A549 (cell line): ENCODE measurements at regions not wholly inside any gene's neighbourhood (a gene's known extent, or its start where the extent isn't known, plus 50 kb on each side); places are given as distances from the start of the nearest gene placed in this dataset.

Experiments
- CHD4 ChIP-seq: fragments of 200-600 bp; sonication (generic); IDR thresholded peaks from 2 replicates; pipeline ENCODE4 v1.6.1; 2016; ENCODE audit warnings: antibody characterized with exemption, mild to moderate bottlenecking, borderline replicate concordance
- FOSL2 ChIP-seq, 2 experiments: fragments of 450-650 bp in 1 of 2; fragments of >200 bp in 1 of 2; sonication (Bioruptor Twin) in 1 of 2; formaldehyde crosslinking; IDR thresholded peaks; 2 replicates each; pipeline versions ENCODE4 v1.5.0 to v1.6.1; 2016 to 2020; ENCODE audit warnings: mild to moderate bottlenecking in 1 of 2, moderate library complexity in 1 of 2
- JUN ChIP-seq, 2 experiments: fragments of >200 bp; sonication (Bioruptor Twin); formaldehyde crosslinking; IDR thresholded peaks; 2 replicates in 1 of 2; 3 replicates in 1 of 2; pipeline ENCODE4 v1.6.1; 2016 to 2017
- KDM1A ChIP-seq: fragments of 200-600 bp; sonication (generic); IDR thresholded peaks from 2 replicates; pipeline ENCODE4 v1.6.1; 2016; ENCODE audit warnings: low read depth, mild to moderate bottlenecking
- MAZ ChIP-seq: fragments of 150-350 bp; IDR thresholded peaks from 2 replicates; pipeline ENCODE4 v1.6.1; 2014; ENCODE audit warnings: antibody characterized with exemption, low read depth, low read length, borderline replicate concordance
- POLR2A ChIP-seq: IDR thresholded peaks from 2 replicates; pipeline ENCODE4 v1.6.1; 2012; ENCODE audit warnings: mild to moderate bottlenecking, low read length
- RAD21 ChIP-seq, 2 experiments: fragments of >200 bp in 1 of 2; sonication (Bioruptor Twin) in 1 of 2; formaldehyde crosslinking in 1 of 2; IDR thresholded peaks in 1 of 2; conservative IDR thresholded peaks in 1 of 2; 2 replicates in 1 of 2; 3 replicates in 1 of 2; pipeline ENCODE4 v1.6.1; 2012 to 2018; ENCODE audit warnings: inconsistent platforms in 1 of 2
- RNF2 ChIP-seq: fragments of 200-600 bp; sonication (generic); IDR thresholded peaks from 2 replicates; pipeline ENCODE4 v1.6.1; 2016; ENCODE audit warnings: low read depth, mild to moderate bottlenecking, antibody characterized with exemption, moderate library complexity, borderline replicate concordance
- SMC3 ChIP-seq: fragments of >200 bp; sonication (Bioruptor Twin); formaldehyde crosslinking; IDR thresholded peaks from 3 replicates; pipeline ENCODE4 v1.6.1; 2018; ENCODE audit warnings: inconsistent platforms
- USF2 ChIP-seq: fragments of 450-650 bp; IDR thresholded peaks from 2 replicates; pipeline ENCODE4 v1.6.1; 2014; ENCODE audit warnings: antibody characterized with exemption
- TF ChIP-seq, protein P1 (sequence below): fragments of >200 bp; sonication (Bioruptor Twin); formaldehyde crosslinking; IDR thresholded peaks from 3 replicates; pipeline ENCODE4 v1.5.1; 2016
- TF ChIP-seq, protein P2 (sequence below): fragments of 150-350 bp; IDR thresholded peaks from 2 replicates; pipeline ENCODE4 v1.6.1; 2014; ENCODE audit warnings: low read depth, mild to moderate bottlenecking, low read length

DNA sequence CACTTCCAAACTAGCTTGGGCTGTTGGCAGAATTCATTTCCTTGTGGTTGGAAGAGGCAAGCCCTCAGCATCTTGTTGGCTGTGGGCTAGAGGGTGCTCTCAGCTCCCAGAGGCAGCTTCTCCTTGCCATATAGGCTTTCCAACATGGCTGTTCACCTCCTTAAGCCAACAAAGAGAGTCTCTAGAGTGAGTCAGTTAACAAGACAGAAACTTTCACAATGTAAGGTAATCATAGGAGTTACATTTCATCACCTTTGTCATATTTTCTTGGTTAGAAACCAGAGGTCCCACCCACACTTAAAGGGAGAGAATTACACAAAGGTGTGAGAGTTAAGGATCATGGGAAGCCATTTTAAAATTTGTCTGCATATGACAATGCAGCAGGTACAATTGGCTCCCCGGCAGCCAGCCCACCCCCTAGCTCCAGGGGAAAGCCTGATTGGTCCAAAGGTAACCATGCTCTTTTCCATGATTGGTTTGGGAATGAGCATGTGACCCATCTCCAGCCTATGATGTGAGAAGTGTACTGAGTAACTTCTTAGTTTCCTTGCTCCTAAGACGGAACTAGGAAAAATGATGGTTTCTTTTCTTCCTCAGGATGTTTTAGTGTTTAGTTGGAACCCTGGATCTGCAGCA lies 109.8 kb upstream of the MSX2 start:
- TF ChIP-seq, protein P1, sequence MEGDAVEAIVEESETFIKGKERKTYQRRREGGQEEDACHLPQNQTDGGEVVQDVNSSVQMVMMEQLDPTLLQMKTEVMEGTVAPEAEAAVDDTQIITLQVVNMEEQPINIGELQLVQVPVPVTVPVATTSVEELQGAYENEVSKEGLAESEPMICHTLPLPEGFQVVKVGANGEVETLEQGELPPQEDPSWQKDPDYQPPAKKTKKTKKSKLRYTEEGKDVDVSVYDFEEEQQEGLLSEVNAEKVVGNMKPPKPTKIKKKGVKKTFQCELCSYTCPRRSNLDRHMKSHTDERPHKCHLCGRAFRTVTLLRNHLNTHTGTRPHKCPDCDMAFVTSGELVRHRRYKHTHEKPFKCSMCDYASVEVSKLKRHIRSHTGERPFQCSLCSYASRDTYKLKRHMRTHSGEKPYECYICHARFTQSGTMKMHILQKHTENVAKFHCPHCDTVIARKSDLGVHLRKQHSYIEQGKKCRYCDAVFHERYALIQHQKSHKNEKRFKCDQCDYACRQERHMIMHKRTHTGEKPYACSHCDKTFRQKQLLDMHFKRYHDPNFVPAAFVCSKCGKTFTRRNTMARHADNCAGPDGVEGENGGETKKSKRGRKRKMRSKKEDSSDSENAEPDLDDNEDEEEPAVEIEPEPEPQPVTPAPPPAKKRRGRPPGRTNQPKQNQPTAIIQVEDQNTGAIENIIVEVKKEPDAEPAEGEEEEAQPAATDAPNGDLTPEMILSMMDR = no peak
- TF ChIP-seq, protein P2, sequence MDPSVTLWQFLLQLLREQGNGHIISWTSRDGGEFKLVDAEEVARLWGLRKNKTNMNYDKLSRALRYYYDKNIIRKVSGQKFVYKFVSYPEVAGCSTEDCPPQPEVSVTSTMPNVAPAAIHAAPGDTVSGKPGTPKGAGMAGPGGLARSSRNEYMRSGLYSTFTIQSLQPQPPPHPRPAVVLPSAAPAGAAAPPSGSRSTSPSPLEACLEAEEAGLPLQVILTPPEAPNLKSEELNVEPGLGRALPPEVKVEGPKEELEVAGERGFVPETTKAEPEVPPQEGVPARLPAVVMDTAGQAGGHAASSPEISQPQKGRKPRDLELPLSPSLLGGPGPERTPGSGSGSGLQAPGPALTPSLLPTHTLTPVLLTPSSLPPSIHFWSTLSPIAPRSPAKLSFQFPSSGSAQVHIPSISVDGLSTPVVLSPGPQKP = no peak
- TF ChIP-seq POLR2A = no peak
- TF ChIP-seq RAD21 (conservative IDR thresholded peaks at IDR 0.05 in 1 of 2, IDR thresholded peaks at IDR 0.05 in 1 of 2) = no peak
- no peak for TF ChIP-seq CHD4
- no peak for TF ChIP-seq SMC3
- TF ChIP-seq USF2 = no peak
- TF ChIP-seq KDM1A = no peak
- no peak for TF ChIP-seq FOSL2 (IDR thresholded peaks at IDR 0.05)
- no peak for TF ChIP-seq FOSL2 (CRISPR knock-in tag; IDR thresholded peaks at IDR 0.05)
- TF ChIP-seq RNF2 = no peak
- TF ChIP-seq JUN (IDR thresholded peaks at IDR 0.05) = no peak
- no peak for TF ChIP-seq MAZ
